ENCODE measurements at regions not wholly inside any gene's neighbourhood (a gene's known extent, or its start where the extent isn't known, plus 50 kb on each side); places are given as distances from the start of the nearest gene placed in this dataset.

- POLR2A ChIA-PET, result no interaction called here
- 67% methylated on average over 7 of the region's 7 CpGs for WGBS (ENCODE audit: low lambda C conversion rate)
- CTCF ChIA-PET, result interaction anchor here (0.6 kb wide), 1 partner anchor 172 kb away, joined by 3 read pairs; no protein-coding TSS in a partner anchor
Observed at GRCh38 chr12:71027856-71028255, 107.3 kb upstream of the PTPRR start.

More at GRCh38 chr12:71027856-71028255, 107.3 kb upstream of the PTPRR start:
- H3K9me3 ChIP-seq, result no peaks in the 10 kb centered on the region
- no peaks in the 10 kb centered on the region for H4K20me1 ChIP-seq (ENCODE audit: insufficient read depth)
- no peak overlapping the region for H2AFZ ChIP-seq (ENCODE audit: low read depth)
- no peak overlapping the region for H3K9ac ChIP-seq
- H3K79me2 ChIP-seq (ENCODE audit: insufficient read depth), result no peaks in the 10 kb centered on the region
- H3K9me2 ChIP-seq, result no peaks in the 10 kb centered on the region
- peaks cover 0 to 3% of the 10 kb centered on the region in 2 experiments; a peak in 1 of 4 replicates for H3K4me1 ChIP-seq (ENCODE audit: control insufficient read depth in 1 of 2, insufficient read depth in 2 of 2, low read depth in 1 of 2, low read length in 1 of 2)
- H3K27me3 ChIP-seq (ENCODE audit: insufficient read depth), result no peaks in the 10 kb centered on the region
- H3F3A ChIP-seq (replicated peaks; ENCODE audit: insufficient read depth), result no peaks in the 10 kb centered on the region
- no peak overlapping the region for H3K27ac ChIP-seq (ENCODE audit: low read depth in 2 of 2, low read length in 1 of 2)
- no peaks in the 10 kb centered on the region for H3K36me3 ChIP-seq (replicated peaks in 1 of 2; ENCODE audit: control insufficient read depth in 1 of 2, insufficient read depth in 2 of 2, low read length in 1 of 2)
- no peak overlapping the region for H3K4me2 ChIP-seq
- no peak for DNase-seq
- H3K4me3 ChIP-seq (ENCODE audit: low read depth in 2 of 2, low read length in 1 of 2), result no peak overlapping the region
- TF ChIP-seq RFX5 (IDR thresholded peaks at IDR 0.05; ENCODE audit: low read length) (no peak), PBX3 (IDR thresholded peaks at IDR 0.05) (no peak), GABPA (IDR thresholded peaks at IDR 0.05; ENCODE audit: low read depth) (no peak), SMC3 (IDR thresholded peaks at IDR 0.05; ENCODE audit: low read depth, low read length) (no peak), ELF1 (IDR thresholded peaks at IDR 0.05) (no peak), MEF2A (IDR thresholded peaks at IDR 0.05; ENCODE audit: borderline replicate concordance, low read depth) (no peak), FOXJ3 (CRISPR knock-in tag; IDR thresholded peaks at IDR 0.05) (no peak), USF1 (IDR thresholded peaks at IDR 0.05; ENCODE audit: borderline replicate concordance, low read depth) (no peak), USF2 (IDR thresholded peaks at IDR 0.05; ENCODE audit: borderline replicate concordance, low read depth, low read length) (no peak), CTCF (IDR thresholded peaks at IDR 0.05) (no peak), TAF1 (IDR thresholded peaks at IDR 0.05; ENCODE audit: borderline replicate concordance, low read depth, low read length) (no peak), POLR2AphosphoS5 (IDR thresholded peaks at IDR 0.05; ENCODE audit: low read depth, low read length) (no peak), RAD21 (IDR thresholded peaks at IDR 0.05; ENCODE audit: low read length) (no peak), RXRA (IDR thresholded peaks at IDR 0.05; ENCODE audit: borderline replicate concordance, low read depth) (no peak), CHD2 (IDR thresholded peaks at IDR 0.05; ENCODE audit: low read length, partially characterized antibody) (no peak), NRF1 (IDR thresholded peaks at IDR 0.05; ENCODE audit: low read depth, low read length) (no peak), YY1 (IDR thresholded peaks at IDR 0.05; ENCODE audit: low read depth) (no peak)
